Stimulated activated CD4-positive, alpha-beta T cell treated with anti-CD3 and anti-CD28 coated beads, Interleukin-15, amount 100 ng/mL, for 48 hours (primary cell): ENCODE measurements at regions not wholly inside any gene's neighbourhood (a gene's known extent, or its start where the extent isn't known, plus 50 kb on each side); places are given as distances from the start of the nearest gene placed in this dataset.
"Not testable (repeated sequence)": the region's sequence is repeated elsewhere in the genome, so short reads cannot be mapped to it uniquely, and the experiment has no call there.

ENCODE experiments used
- DNase-seq, 2 donors: peaks; one replicate each; pipeline ENCODE4 v3.0.0-alpha.2; 2020; ENCODE audit warnings: low read depth in 2 of 2

- DNase-seq = no peak
Observed at GRCh38 chr1:192418552-192419285, 101.9 kb downstream of the RGS21 start.

- no peak for DNase-seq
Observed at GRCh38 chr1:192430644-192431043, 113.9 kb downstream of the RGS21 start.

GRCh38 chr1:192435704-192436103, 118.9 kb downstream of the RGS21 start:
- no peak for DNase-seq

- no peak for DNase-seq
Observed at GRCh38 chr1:192436441-192437078, 119.8 kb downstream of the RGS21 start.

GRCh38 chr1:192438737-192439136, 121.9 kb downstream of the RGS21 start:
- no peak for DNase-seq

- DNase-seq = no peak
Observed at GRCh38 chr1:192439373-192440025, 122.7 kb downstream of the RGS21 start.

GRCh38 chr1:192441492-192441891, 124.7 kb downstream of the RGS21 start:
- DNase-seq = no peak

GRCh38 chr1:192442736-192443135, 125.9 kb downstream of the RGS21 start:
- no peak for DNase-seq

GRCh38 chr1:192443616-192444015, 126.8 kb downstream of the RGS21 start:
- DNase-seq = no peak

- no peak for DNase-seq
Observed at GRCh38 chr1:192445241-192445640, 128.4 kb downstream of the RGS21 start.

- DNase-seq = peak; percentile 6 to 38
Observed at GRCh38 chr1:192445839-192446489, 129.2 kb downstream of the RGS21 start.

GRCh38 chr1:192448026-192448578, 127.5 kb upstream of the RGS1 start:
- DNase-seq = no peak

GRCh38 chr1:192453360-192453992, 122.1 kb upstream of the RGS1 start:
- DNase-seq = no peak

- no peak for DNase-seq
Observed at GRCh38 chr1:192459467-192459866, 116.1 kb upstream of the RGS1 start.

- no peak for DNase-seq
Observed at GRCh38 chr1:192461684-192462083, 113.9 kb upstream of the RGS1 start.

GRCh38 chr1:192462616-192463015, 113.0 kb upstream of the RGS1 start:
- no peak for DNase-seq

GRCh38 chr1:192463661-192464060, 111.9 kb upstream of the RGS1 start:
- DNase-seq = no peak

- not testable (repeated sequence) for DNase-seq
Observed at GRCh38 chr1:192465221-192465620, 110.4 kb upstream of the RGS1 start.

- no peak for DNase-seq
Observed at GRCh38 chr1:192474080-192474683, 101.4 kb upstream of the RGS1 start.

- no peak for DNase-seq
Observed at GRCh38 chr1:192475329-192475728, 100.2 kb upstream of the RGS1 start.

- DNase-seq = no peak
Observed at GRCh38 chr1:192475970-192476369, 99.6 kb upstream of the RGS1 start.
